ENCODE measurements at regions not wholly inside any gene's neighbourhood (a gene's known extent, or its start where the extent isn't known, plus 50 kb on each side); places are given as distances from the start of the nearest gene placed in this dataset.

DNA sequence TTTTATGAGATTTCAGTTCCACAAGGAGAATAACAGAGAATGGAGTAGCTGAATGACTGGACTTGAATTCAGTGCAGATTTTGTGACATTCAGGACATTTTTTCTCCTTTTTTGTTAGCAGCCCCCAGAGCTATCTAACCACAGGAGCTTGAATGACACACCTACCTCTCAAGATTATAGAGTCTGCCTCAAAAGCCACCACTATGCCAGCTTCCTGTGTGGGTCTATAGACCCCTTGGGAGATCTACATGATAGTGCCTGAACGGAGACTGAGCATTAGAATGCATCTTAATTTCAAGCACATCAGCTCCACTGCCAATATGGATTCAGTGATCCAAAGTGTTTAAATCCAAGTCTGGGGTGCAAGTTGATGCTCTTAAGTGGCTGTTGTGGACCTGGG is 74.4 kb upstream of the ZNF648 start:
- TF ChIP-seq GATA3 (IDR thresholded peaks at IDR 0.05; ENCODE audit: low read depth, low read length) (no peak), GATA2 (IDR thresholded peaks at IDR 0.05; ENCODE audit: low read depth, low read length) (no peak)
